ENCODE measurements at regions not wholly inside any gene's neighbourhood (a gene's known extent, or its start where the extent isn't known, plus 50 kb on each side); places are given as distances from the start of the nearest gene placed in this dataset.
"Not testable (repeated sequence)": the region's sequence is repeated elsewhere in the genome, so short reads cannot be mapped to it uniquely, and the experiment has no call there.

GRCh38 chr12:38016602-38017001 lies 300.0 kb upstream of the ALG10B start:
- no peak for DNase-seq

DNA sequence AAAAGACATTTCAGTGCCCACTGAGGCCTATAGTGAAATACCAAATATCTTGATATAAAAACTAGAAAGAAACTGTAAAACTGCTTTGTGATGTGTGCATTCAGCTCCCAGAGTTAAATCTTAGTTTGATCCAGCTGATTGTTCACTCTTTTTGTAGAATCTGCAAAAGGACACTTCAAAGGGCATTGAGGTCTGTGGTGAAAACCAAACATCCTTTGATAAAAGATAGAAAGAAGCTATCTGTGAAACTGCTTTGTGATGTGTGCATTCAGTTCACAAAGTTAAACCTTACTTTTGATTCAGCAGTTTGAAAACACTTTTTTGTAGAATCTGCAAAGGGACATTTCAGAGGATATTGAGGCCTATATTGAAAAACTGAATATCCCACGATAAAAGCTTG lies 290.7 kb upstream of the ALG10B start:
- no peak for DNase-seq

- no peak for DNase-seq
Measured at GRCh38 chr12:38053113-38053512, 263.5 kb upstream of the ALG10B start.

DNA sequence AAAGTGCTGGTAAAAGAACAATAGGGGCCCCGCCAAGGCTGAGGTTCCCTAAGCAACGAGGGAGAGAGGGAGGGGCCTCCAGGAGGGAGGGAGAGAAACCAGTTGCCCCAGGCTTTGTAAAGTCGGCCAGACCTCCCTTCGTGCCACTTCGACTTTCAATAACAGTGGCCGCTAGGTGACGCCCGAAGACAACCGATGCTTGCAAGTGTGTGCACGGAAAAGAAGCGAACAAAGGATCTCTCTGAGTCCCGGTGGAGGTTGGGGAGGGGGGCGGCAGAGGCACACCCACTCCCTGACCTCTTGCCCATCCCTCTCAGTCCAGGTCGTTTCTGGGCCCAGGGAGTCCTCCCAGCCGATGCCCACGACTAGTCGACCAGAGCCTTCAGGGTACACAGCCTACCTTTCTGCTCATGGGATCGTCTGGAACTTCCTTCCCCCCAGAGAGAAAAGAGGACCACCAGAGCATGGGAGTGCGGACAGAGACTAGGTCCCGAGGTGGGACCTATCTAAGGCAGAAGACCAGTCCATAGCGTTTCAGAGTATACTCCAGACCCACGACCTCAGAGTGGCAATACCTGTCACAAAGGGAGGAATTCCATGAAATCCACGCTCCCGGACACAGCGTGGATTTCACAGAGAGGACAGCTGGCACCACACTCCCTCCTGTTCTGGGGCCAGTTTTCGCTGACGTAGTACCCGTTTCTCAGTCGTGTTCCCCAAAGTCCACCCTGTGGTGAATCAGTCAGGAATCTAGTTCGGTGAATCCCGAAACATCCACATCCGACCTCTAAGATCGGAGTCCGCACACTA lies 262.7 kb upstream of the ALG10B start:
- DNase-seq: no peak

- no peak for DNase-seq
Measured at GRCh38 chr12:38056701-38057689, 259.6 kb upstream of the ALG10B start.

DNA sequence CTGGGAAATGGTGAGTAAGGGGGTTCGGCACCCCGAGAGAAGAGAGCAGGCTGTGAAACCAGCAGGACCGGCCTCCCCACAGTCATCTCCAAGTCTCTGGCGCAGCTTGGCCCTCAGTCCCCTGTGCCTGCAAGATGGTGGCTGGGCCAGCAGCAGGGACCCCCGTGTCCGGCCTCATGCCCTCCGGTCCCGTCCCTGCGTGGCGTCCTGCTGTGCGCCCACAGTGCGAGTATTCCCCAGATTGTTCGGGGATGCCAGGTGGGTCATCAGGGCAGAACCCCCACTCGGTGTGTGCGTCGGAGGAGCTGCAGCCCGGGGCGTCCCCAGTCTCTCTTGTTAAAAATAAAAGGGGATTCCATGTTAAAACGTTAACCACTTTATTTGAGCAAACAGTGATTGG lies 216.9 kb upstream of the ALG10B start:
- no peak for DNase-seq

DNA sequence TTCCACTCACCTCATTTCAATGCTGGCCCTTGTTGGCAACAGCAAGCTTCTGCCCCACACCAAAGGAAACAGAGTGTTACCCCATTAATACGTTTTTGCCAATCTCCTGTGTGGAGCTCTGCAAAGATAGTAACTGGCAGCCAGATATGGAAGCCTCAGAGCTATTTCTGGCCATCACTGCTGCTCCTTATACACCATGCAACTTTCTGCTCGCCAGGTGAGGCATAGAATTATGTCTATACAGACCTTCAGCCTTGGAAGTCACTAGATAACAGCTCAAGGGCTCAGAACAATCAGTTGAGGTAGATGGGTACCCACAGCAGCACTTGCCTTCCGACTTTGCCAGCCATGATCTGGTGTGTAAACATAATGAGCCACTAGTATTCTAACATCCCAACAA lies 214.8 kb upstream of the ALG10B start:
- no peak for DNase-seq

GRCh38 chr12:38102197-38102596 lies 214.4 kb upstream of the ALG10B start:
- no peak for DNase-seq

GRCh38 chr12:38110026-38110699 lies 206.4 kb upstream of the ALG10B start:
- DNase-seq: no peak

GRCh38 chr12:38113991-38114390 lies 202.6 kb upstream of the ALG10B start:
- DNase-seq: no peak

- DNase-seq: no peak
Measured at GRCh38 chr12:38116968-38117367, 199.6 kb upstream of the ALG10B start.

GRCh38 chr12:38118632-38119031 lies 197.9 kb upstream of the ALG10B start:
- no peak for DNase-seq

GRCh38 chr12:38120438-38120837 lies 196.1 kb upstream of the ALG10B start:
- no peak for DNase-seq

DNA sequence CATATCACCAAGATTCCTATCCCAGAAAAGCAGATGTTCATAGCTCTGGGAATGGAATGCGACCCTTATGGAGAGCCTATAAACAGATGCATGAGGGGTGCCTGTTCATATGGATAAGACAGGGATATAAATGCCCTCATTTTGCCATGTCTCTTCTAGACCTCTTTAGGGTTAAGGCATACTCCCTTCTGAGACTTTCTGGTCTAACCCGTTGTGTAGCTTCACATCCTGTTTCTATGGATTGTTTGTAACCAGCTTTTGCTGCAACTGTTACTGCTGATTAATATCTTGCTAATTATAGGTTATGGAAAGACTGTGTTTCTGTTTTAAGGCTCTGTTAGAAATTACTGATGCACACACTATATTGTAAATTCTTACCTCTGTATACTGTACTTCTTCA lies 193.5 kb upstream of the ALG10B start:
- DNase-seq: not testable (repeated sequence)

- DNase-seq: no peak
Measured at GRCh38 chr12:38123566-38124246, 192.9 kb upstream of the ALG10B start.

DNA sequence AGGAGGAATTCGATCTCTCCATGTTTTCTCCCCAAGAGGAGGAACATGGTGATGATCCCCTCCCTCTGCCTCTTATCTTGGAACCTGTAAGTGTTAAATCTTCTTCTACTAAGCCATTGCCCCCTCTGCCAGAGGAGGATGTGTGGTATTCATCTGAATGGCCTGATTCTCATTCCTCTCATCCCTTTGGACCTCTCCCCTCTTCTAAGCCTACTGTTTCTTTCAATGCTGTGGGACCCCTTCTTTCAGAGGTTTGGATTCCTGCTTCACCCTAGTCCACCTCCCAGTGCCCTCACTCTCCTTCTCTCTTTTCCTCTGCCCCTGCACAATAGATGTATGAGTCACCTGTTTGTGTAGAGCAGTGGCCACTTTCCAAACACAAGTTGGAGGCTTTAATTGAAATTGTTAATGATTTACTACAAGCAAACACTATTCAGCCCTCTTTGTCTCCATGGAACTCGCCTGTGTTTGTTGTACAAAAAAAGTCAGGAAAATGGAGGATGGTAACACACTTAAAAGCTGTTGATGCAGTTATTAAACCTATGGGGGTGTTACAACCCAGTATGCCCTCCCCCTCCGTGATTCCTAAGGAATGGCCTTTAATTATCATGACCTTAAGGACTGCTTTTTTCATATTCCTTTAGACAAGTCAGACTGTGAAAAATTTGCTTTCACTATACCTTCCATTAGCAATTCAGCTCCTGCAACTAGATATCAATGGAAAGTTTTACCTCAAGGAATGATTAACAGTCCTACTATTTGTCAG lies 192.1 kb upstream of the ALG10B start:
- no peak for DNase-seq

- no peak for DNase-seq
Measured at GRCh38 chr12:38132139-38132538, 184.4 kb upstream of the ALG10B start.

GRCh38 chr12:38137287-38137686 lies 179.3 kb upstream of the ALG10B start:
- DNase-seq: no peak

DNA sequence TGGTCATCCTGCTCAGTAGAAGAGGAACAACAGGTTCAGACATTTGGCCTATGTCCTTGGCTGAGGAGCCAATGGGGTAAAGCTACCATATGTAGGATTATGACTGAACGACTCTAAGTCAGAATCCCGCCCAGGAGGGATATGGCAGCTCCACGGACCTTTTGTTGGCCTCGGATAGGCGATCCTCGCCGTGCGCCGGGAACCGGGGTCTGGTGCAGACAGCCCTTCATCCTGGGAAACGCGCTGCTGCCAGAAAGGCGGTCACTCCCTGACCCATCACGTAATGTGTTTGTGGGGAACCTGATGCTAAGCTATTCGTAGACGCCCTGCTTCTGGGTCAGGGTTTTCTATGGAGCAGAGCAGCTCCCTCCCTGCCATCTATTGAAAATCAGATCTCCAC lies 178.9 kb upstream of the ALG10B start:
- DNase-seq: no peak

- peak; percentile 47 for DNase-seq
Measured at GRCh38 chr12:38138225-38139221, 178.1 kb upstream of the ALG10B start.

DNA sequence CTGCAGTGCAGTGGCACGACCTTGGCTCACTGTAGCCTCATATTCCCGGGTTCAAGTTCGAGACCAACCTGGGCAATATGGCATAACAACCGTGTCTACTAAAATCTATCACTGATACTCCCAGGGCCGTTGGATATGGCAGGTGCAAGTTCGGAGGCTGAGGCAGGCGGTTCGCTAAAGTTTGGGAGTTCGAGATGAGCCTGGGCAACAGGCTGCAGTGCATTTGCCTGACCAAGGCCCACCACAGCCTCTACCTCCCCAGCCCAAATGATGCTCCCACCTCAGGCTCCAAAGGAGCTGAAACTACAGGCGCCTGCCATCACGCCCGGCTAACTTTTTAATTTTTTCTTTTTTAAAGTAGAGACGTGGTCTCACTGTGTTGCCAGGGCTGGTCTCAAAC lies 177.1 kb upstream of the ALG10B start:
- no peak for DNase-seq

Data from stimulated activated CD4-positive, alpha-beta T cell treated with anti-CD3 and anti-CD28 coated beads, Interleukin-4, amount 100 ng/mL, for 1 hour (primary cell).